ENCODE measurements at regions not wholly inside any gene's neighbourhood (a gene's known extent, or its start where the extent isn't known, plus 50 kb on each side); places are given as distances from the start of the nearest gene placed in this dataset.
"Not testable (repeated sequence)": the region's sequence is repeated elsewhere in the genome, so short reads cannot be mapped to it uniquely, and the experiment has no call there.

GRCh38 chr16:77488652-77489051 is 53.8 kb upstream of the ADAMTS18 start:
- no peak for DNase-seq

GRCh38 chr16:77491091-77491490 is 56.3 kb upstream of the ADAMTS18 start:
- no peak for DNase-seq

GRCh38 chr16:77496934-77497333 is 62.1 kb upstream of the ADAMTS18 start:
- no peak for DNase-seq

- DNase-seq, result no peak
These were observed 64.8 kb upstream of the ADAMTS18 start for GRCh38 chr16:77499373-77500285.

GRCh38 chr16:77500286-77500598 is 65.4 kb upstream of the ADAMTS18 start:
- no peak for DNase-seq

GRCh38 chr16:77500934-77501664 is 66.3 kb upstream of the ADAMTS18 start:
- no peak for DNase-seq

GRCh38 chr16:77502448-77502847 is 67.6 kb upstream of the ADAMTS18 start:
- DNase-seq, result no peak

GRCh38 chr16:77506492-77506891 is 71.7 kb upstream of the ADAMTS18 start:
- DNase-seq, result not testable (repeated sequence)

- DNase-seq, result no peak
These were observed 74.2 kb upstream of the ADAMTS18 start for GRCh38 chr16:77509051-77509450.

- DNase-seq, result no peak
These were observed 75.0 kb upstream of the ADAMTS18 start for GRCh38 chr16:77509796-77510195.

GRCh38 chr16:77511053-77511452 is 76.2 kb upstream of the ADAMTS18 start:
- DNase-seq, result no peak

GRCh38 chr16:77514500-77515220 is 79.8 kb upstream of the ADAMTS18 start:
- DNase-seq, result no peak

- DNase-seq, result not testable (repeated sequence)
These were observed 90.4 kb upstream of the ADAMTS18 start for GRCh38 chr16:77525226-77525625.

GRCh38 chr16:77531752-77532151 is 96.9 kb upstream of the ADAMTS18 start:
- no peak for DNase-seq

GRCh38 chr16:77536809-77537208 is 102.0 kb upstream of the ADAMTS18 start:
- DNase-seq, result no peak

GRCh38 chr16:77539421-77540034 is 104.7 kb upstream of the ADAMTS18 start:
- DNase-seq, result no peak

GRCh38 chr16:77540646-77541045 is 105.8 kb upstream of the ADAMTS18 start:
- no peak for DNase-seq

GRCh38 chr16:77541165-77541564 is 106.3 kb upstream of the ADAMTS18 start:
- no peak for DNase-seq

GRCh38 chr16:77548151-77548550 is 113.3 kb upstream of the ADAMTS18 start:
- no peak for DNase-seq

GRCh38 chr16:77548766-77549165 is 113.9 kb upstream of the ADAMTS18 start:
- no peak for DNase-seq

- DNase-seq, result no peak
These were observed 115.0 kb upstream of the ADAMTS18 start for GRCh38 chr16:77549876-77550275.

- DNase-seq, result no peak
These were observed 116.5 kb upstream of the ADAMTS18 start for GRCh38 chr16:77551357-77551756.

GRCh38 chr16:77553130-77553529 is 118.3 kb upstream of the ADAMTS18 start:
- no peak for DNase-seq

Data from CD4-positive, alpha-beta T cell treated with Interleukin-17A for 1 hour (primary cell).